ENCODE measurements at regions not wholly inside any gene's neighbourhood (a gene's known extent, or its start where the extent isn't known, plus 50 kb on each side); places are given as distances from the start of the nearest gene placed in this dataset.

- TF ChIP-seq HNF1A (IDR thresholded peaks at IDR 0.05; ENCODE audit: low read depth) = peak; percentile 65; the same call in 1 of the 2 replicates
- TF ChIP-seq HNF1A (CRISPR knock-in tag; IDR thresholded peaks at IDR 0.05; ENCODE audit: borderline replicate concordance) = peak; percentile 78; the same call in 1 of the 2 replicates
- TF ChIP-seq HNF4A (CRISPR knock-in tag; IDR thresholded peaks at IDR 0.05) = peak; percentile 74
- peak; percentile 98; the same call in 1 of the 2 replicates for TF ChIP-seq IRF9 (CRISPR knock-in tag; IDR thresholded peaks at IDR 0.05; ENCODE audit: borderline replicate concordance)
- TF ChIP-seq KLF15 (CRISPR knock-in tag; IDR thresholded peaks at IDR 0.05; ENCODE audit: borderline replicate concordance) = no peak
- TF ChIP-seq ZNF878 (CRISPR knock-in tag; IDR thresholded peaks at IDR 0.05) = peak; percentile 85
- TF ChIP-seq RORA (CRISPR knock-in tag; IDR thresholded peaks at IDR 0.05) = peak; percentile 95
- TF ChIP-seq ZBED4 (CRISPR knock-in tag; IDR thresholded peaks at IDR 0.05; ENCODE audit: borderline replicate concordance) = 0 out of 2 replicates have a peak, but pooled peaks have one; percentile 29
- peak; percentile 99 for TF ChIP-seq ZNF788 (CRISPR knock-in tag; IDR thresholded peaks at IDR 0.05; ENCODE audit: borderline replicate concordance)
- TF ChIP-seq ZMYM4 (CRISPR knock-in tag; IDR thresholded peaks at IDR 0.05) = peak; percentile 99
- no peak for TF ChIP-seq ZNF34 (CRISPR knock-in tag; IDR thresholded peaks at IDR 0.05; ENCODE audit: borderline replicate concordance)
- TF ChIP-seq NPAS2 (CRISPR knock-in tag; IDR thresholded peaks at IDR 0.05; ENCODE audit: borderline replicate concordance) = peak; percentile 89; the same call in 1 of the 2 replicates
- 0 out of 2 replicates have a peak, but pooled peaks have one; percentile 81 for TF ChIP-seq MZF1 (CRISPR knock-in tag; IDR thresholded peaks at IDR 0.05; ENCODE audit: borderline replicate concordance)
Measured at GRCh38 chr14:39762576-39763401, 330.6 kb upstream of the FBXO33 start (continued).

Data from HepG2 (cell line).